Fibroblast of lung (primary cell): ENCODE measurements at regions not wholly inside any gene's neighbourhood (a gene's known extent, or its start where the extent isn't known, plus 50 kb on each side); places are given as distances from the start of the nearest gene placed in this dataset.

Experiments
- CTCF ChIP-seq, 2 donors: IDR thresholded peaks in 1 of 2; conservative IDR thresholded peaks in 1 of 2; 1 replicate in 1 of 2; 2 replicates in 1 of 2; pipeline ENCODE4 v1.5.1; 2011 to 2012; ENCODE audit warnings: low read length in 2 of 2, control low read depth in 1 of 2, inconsistent platforms in 1 of 2, low read depth in 1 of 2, mild to moderate bottlenecking in 1 of 2
- EZH2 ChIP-seq: IDR thresholded peaks from 2 replicates; pipeline ENCODE4 v1.5.1; 2012; ENCODE audit warnings: low read length, control low read depth, mild to moderate bottlenecking; ENCODE audit errors: missing control alignments

DNA sequence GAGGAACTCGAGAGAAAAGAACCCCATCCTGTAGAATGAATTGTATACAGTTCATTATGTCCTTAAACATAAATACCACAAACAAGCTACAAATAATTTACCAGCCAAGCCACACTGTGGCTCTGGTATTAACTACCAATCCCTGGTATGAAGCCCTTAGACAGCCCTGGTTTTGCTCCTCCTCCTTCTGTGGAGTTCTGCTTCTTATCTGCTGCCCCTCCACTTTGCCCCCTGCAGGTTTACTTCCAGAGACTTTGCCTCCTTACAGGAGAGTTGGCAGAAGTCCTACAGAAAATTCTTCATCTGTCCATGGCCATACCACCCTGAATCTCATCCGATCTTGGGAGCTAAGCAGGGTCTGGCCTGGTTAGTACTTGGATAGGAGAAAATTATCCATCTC, 219.8 kb downstream of the ACTL7B start:
- TF ChIP-seq CTCF (conservative IDR thresholded peaks at IDR 0.05 in 1 of 2, IDR thresholded peaks at IDR 0.05 in 1 of 2; ENCODE audit: low read depth in 1 of 2, low read length in 2 of 2) = no peak
- no peak for TF ChIP-seq EZH2
